ENCODE measurements at regions not wholly inside any gene's neighbourhood (a gene's known extent, or its start where the extent isn't known, plus 50 kb on each side); places are given as distances from the start of the nearest gene placed in this dataset.

- DNase-seq (ENCODE audit: low read depth) = no peak
These were observed 208.7 kb downstream of the LMX1A start for GRCh38 chr1:165147799-165148198.

- peak; percentile 27 for DNase-seq (ENCODE audit: low read depth)
These were observed 211.6 kb downstream of the LMX1A start for GRCh38 chr1:165144757-165145397.

- DNase-seq (ENCODE audit: low read depth) = no peak
These were observed 213.0 kb downstream of the LMX1A start for GRCh38 chr1:165143437-165144065.

GRCh38 chr1:165138960-165139359, 217.6 kb downstream of the LMX1A start:
- DNase-seq (ENCODE audit: low read depth) = no peak

- DNase-seq (ENCODE audit: low read depth) = no peak
These were observed 218.8 kb downstream of the LMX1A start for GRCh38 chr1:165137551-165138316.

- no peak for DNase-seq (ENCODE audit: low read depth)
These were observed 222.1 kb downstream of the LMX1A start for GRCh38 chr1:165134431-165134830.

- DNase-seq (ENCODE audit: low read depth) = peak; percentile 47
These were observed 226.8 kb downstream of the LMX1A start for GRCh38 chr1:165129568-165130164.

- no peak for DNase-seq (ENCODE audit: low read depth)
These were observed 231.7 kb downstream of the LMX1A start for GRCh38 chr1:165124772-165125171.

- no peak for DNase-seq (ENCODE audit: low read depth)
These were observed 237.4 kb downstream of the LMX1A start for GRCh38 chr1:165119086-165119485.

- DNase-seq (ENCODE audit: low read depth) = no peak
These were observed 239.0 kb downstream of the LMX1A start for GRCh38 chr1:165117482-165117881.

- DNase-seq (ENCODE audit: low read depth) = peak; percentile 67
These were observed 239.8 kb downstream of the LMX1A start for GRCh38 chr1:165116732-165117131.

- no peak for DNase-seq (ENCODE audit: low read depth)
These were observed 240.3 kb downstream of the LMX1A start for GRCh38 chr1:165116171-165116570.

GRCh38 chr1:165114889-165115285, 241.6 kb downstream of the LMX1A start:
- DNase-seq (ENCODE audit: low read depth) = no peak

- DNase-seq (ENCODE audit: low read depth) = peak; percentile 33
These were observed 242.3 kb downstream of the LMX1A start for GRCh38 chr1:165114022-165114888.

GRCh38 chr1:165112260-165112659, 244.3 kb downstream of the LMX1A start:
- DNase-seq (ENCODE audit: low read depth) = no peak

- DNase-seq (ENCODE audit: low read depth) = no peak
These were observed 247.5 kb downstream of the LMX1A start for GRCh38 chr1:165109013-165109412.

GRCh38 chr1:165092542-165093162, 263.9 kb downstream of the LMX1A start:
- peak; percentile 39 for DNase-seq (ENCODE audit: low read depth)

- DNase-seq (ENCODE audit: low read depth) = no peak
These were observed 276.1 kb downstream of the LMX1A start for GRCh38 chr1:165080253-165080896.

GRCh38 chr1:165078391-165078790, 278.1 kb downstream of the LMX1A start:
- no peak for DNase-seq (ENCODE audit: low read depth)

- DNase-seq (ENCODE audit: low read depth) = no peak
These were observed 280.7 kb downstream of the LMX1A start for GRCh38 chr1:165075725-165076370.

Measured in renal cortical epithelial cell (primary cell).